K562 (cell line): ENCODE measurements at regions not wholly inside any gene's neighbourhood (a gene's known extent, or its start where the extent isn't known, plus 50 kb on each side); places are given as distances from the start of the nearest gene placed in this dataset.

Source experiments
- FOXP1 ChIP-seq: sonication (generic); formaldehyde crosslinking; IDR thresholded peaks from 2 replicates; pipeline ENCODE4 v1.8.0; 2022; ENCODE audit warnings: mild to moderate bottlenecking, missing genetic modification reagents
- SIN3A ChIP-seq, 2 experiments: fragments of 150-350 bp in 1 of 2; IDR thresholded peaks; 2 replicates each; pipeline ENCODE4 v1.6.1; 2011 to 2016; ENCODE audit warnings: borderline replicate concordance in 2 of 2, low read depth in 2 of 2, low read length in 2 of 2, mild to moderate bottlenecking in 2 of 2, moderate library complexity in 2 of 2; ENCODE audit not compliant: control insufficient read depth in 1 of 2
- SMARCB1 ChIP-seq: IDR thresholded peaks from 2 replicates; pipeline ENCODE4 v1.6.1; 2011; ENCODE audit warnings: improper control_type of control experiment, low read depth; ENCODE audit not compliant: insufficient read length
- ZNF644 ChIP-seq: fragments of 200-800 bp; sonication (Bioruptor generic); IDR thresholded peaks from 2 replicates; pipeline ENCODE4 v1.6.1; 2016; ENCODE audit warnings: low read depth, missing genetic modification characterization, missing compliant biosample characterization

DNA sequence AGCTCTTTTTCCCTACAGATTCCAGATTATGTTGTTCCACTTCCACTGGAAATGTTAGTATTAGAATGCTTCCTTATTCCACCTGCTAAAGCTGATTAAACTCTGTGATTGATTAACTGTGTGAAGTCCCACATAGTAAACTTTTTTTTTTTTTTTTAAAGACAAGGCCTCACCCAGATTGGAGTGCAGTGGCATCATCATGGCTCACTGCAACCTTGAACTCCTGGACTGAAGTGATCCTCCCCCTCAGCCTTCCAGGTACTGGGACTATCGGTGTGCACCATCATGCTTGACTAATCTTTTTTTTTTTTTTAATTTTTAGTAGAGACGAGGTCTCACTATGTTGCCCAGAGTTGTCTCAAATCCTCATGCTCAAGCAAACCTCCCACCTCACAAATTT, 108.5 kb upstream of the RBMS1 start:
- TF ChIP-seq ZNF644 (tag), result no peak
- TF ChIP-seq FOXP1, result no peak
- TF ChIP-seq SMARCB1, result no peak
- no peak for TF ChIP-seq SIN3A (IDR thresholded peaks at IDR 0.05; ENCODE audit: borderline replicate concordance in 2 of 2, control insufficient read depth in 1 of 2, low read depth in 2 of 2, low read length in 2 of 2)
